ENCODE measurements at regions not wholly inside any gene's neighbourhood (a gene's known extent, or its start where the extent isn't known, plus 50 kb on each side); places are given as distances from the start of the nearest gene placed in this dataset.

DNA sequence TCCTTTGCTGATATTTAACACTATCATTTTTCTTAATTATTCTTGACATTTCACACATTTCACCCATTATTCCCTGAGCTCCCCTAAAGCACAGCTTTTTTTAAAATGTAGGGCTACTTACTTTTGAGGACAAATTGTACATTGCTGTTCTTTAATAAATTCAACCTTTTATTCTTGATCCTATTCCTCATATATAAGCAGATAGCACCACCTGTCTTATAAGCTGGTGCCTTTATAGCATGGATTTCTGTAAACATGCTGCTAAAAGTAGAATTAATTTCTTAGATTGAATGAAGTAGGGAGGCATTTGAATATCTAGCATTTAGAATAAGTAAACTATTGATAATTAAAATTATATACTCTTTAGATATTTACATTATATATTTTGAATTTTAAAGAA lies 603.4 kb upstream of the PCDH9 start:
- no peak for DNase-seq (ENCODE audit: extremely low spot score)
- ChIA-PET CTCF (no interaction called here), POLR2A (no interaction called here)
- TF ChIP-seq, protein P1, sequence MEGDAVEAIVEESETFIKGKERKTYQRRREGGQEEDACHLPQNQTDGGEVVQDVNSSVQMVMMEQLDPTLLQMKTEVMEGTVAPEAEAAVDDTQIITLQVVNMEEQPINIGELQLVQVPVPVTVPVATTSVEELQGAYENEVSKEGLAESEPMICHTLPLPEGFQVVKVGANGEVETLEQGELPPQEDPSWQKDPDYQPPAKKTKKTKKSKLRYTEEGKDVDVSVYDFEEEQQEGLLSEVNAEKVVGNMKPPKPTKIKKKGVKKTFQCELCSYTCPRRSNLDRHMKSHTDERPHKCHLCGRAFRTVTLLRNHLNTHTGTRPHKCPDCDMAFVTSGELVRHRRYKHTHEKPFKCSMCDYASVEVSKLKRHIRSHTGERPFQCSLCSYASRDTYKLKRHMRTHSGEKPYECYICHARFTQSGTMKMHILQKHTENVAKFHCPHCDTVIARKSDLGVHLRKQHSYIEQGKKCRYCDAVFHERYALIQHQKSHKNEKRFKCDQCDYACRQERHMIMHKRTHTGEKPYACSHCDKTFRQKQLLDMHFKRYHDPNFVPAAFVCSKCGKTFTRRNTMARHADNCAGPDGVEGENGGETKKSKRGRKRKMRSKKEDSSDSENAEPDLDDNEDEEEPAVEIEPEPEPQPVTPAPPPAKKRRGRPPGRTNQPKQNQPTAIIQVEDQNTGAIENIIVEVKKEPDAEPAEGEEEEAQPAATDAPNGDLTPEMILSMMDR (IDR thresholded peaks at IDR 0.05; ENCODE audit: control extremely low read depth, extremely low read depth, low read depth, missing control alignments), result no peak

DNA sequence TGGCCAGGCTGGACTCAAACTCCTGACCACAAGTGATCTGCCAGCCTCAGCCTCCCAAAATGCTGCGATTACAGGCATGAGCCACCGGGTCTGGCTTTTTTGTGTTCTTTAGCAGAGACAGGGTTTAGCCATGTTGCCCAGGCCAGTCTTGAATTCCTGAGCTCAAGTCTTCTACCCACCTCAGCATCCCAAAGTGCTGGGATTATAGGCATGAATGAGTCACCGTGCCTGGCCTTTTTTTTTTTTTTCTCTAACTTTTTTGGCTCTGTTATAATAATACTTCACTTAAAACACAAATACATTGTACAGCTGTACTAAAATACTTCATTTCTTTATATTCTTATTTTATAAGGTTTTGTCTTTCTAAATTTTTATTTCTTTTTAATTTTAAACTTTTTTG lies 599.5 kb upstream of the PCDH9 start:
- ChIA-PET POLR2A (no interaction called here), CTCF (no interaction called here)
- no peak for DNase-seq (ENCODE audit: extremely low spot score)
- TF ChIP-seq, protein P1 (IDR thresholded peaks at IDR 0.05; ENCODE audit: control extremely low read depth, extremely low read depth, low read depth, missing control alignments), result no peak

DNA sequence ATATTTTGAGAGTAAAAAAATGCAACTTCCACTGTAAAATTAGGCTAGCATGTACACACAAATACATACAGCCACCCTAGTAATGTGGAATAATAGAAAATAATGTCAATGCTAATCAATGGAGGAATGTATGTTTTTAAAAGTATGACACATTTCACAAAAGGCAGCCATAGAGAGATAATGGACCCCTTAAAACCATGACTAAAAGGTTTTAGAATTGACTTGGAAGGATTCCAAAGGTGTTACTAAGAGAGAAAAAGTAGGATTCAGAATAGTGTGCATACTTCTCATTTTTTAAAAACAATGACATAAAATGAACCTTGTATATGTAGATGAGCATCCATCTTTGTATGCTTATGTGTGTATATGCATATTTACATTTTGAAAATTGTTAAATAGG lies 597.9 kb upstream of the PCDH9 start:
- ChIA-PET POLR2A (no interaction called here), CTCF (no interaction called here)
- DNase-seq (ENCODE audit: extremely low spot score), result no peak

DNA sequence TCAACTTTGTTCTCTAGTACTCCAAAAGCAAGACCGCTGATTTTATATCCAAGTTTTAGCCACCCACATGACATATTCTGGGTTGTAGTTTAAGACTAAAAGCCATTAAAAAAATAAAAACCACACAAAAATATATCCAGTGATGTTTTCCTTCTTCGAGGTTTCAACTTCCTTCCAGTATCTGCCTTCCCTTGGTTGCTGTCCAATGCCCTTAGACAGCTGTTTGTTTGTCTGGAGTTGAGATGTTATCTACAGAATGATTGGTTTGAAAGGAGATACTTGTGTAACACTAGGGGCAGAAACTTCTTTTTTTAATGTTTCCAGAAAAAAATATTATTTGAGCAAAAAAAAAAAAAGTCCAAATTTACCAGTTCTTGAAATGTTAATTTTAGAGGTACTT lies 591.5 kb upstream of the PCDH9 start:
- ChIA-PET POLR2A (no interaction called here), CTCF (no interaction called here)
- TF ChIP-seq, protein P1 (IDR thresholded peaks at IDR 0.05; ENCODE audit: control extremely low read depth, extremely low read depth, low read depth, missing control alignments), result no peak
- no peak for DNase-seq (ENCODE audit: extremely low spot score)

More for the DNA sequence above, 597.9 kb upstream of the PCDH9 start:
- TF ChIP-seq, protein P1 (IDR thresholded peaks at IDR 0.05; ENCODE audit: control extremely low read depth, extremely low read depth, low read depth, missing control alignments), result no peak

DNA sequence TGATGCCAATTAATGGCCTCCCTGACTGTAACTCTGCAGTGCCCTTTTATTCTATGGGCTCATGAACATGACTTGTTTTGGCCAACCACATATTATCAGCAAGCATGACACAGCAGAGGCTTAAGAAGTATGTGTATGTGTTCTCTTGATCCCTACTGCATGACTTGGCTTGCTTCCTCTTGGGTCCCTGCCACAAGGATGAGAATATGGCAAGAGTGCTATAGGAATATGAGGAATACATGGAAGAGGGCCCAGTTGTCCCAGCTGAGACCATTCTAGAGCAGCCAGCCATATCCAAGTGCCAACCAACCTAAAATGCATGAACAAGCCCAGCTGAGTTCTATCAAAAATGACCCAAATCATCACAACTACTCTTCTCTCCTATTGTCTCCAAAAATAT lies 576.7 kb upstream of the PCDH9 start:
- TF ChIP-seq, protein P1 (IDR thresholded peaks at IDR 0.05; ENCODE audit: control extremely low read depth, extremely low read depth, low read depth, missing control alignments), result no peak
- DNase-seq (ENCODE audit: extremely low spot score), result no peak
- ChIA-PET POLR2A (no interaction called here), CTCF (interaction anchor here (1.0 kb wide), 1 partner anchor 9 kb away, joined by 4 read pairs; no protein-coding TSS in a partner anchor)

DNA sequence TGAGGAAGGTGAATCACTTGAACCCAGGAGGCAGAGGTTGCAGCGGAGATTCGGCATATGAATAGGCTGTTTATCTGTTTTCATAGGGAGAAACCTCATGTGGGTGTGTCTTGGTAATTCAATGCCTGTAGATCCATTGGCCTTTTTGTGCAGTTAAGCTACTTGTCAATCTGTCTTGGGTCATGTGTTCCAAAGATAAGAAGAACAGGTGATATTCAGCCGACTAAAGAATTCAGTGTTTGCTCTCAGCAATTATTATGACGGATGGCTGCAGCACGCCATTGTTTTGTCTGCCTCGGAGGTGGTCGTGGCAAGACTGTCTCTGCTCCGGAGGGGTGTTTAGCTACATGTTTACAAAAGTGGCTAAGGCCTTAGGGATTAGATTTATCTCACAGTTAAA lies 573.0 kb upstream of the PCDH9 start:
- TF ChIP-seq, protein P1 (IDR thresholded peaks at IDR 0.05; ENCODE audit: control extremely low read depth, extremely low read depth, low read depth, missing control alignments), result no peak
- ChIA-PET POLR2A (no interaction called here), CTCF (interaction anchor here (0.9 to 2.3 kb wide), 2 partner anchors 15 kb away, joined by 4 to 6 read pairs; no protein-coding TSS in a partner anchor)
- DNase-seq (ENCODE audit: extremely low spot score), result no peak

DNA sequence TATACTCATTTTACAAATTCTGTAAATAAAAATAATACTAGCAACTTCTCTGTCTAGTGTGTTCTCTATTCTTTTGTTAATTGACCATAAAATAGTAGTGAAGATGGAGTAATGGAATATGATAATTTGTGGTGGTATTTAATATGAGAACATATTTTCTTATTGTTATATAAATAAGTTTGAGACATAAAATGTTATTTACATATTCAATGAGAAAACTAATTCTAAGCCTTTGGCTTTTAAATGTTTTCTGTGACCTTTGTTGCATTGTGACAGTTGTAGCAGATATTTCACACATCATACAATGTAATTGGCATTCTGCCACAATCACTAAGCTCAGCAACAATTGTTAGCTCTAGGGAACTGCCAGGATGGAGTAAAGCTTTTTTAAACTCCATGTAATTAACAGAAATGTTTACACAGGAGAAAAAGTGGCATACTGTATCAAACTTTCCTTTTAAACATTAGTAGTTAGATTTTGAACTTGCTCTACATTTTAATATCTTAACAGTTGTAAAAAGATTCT lies 562.1 kb upstream of the PCDH9 start:
- TF ChIP-seq, protein P1 (IDR thresholded peaks at IDR 0.05; ENCODE audit: control extremely low read depth, extremely low read depth, low read depth, missing control alignments), result no peak
- no peak for DNase-seq (ENCODE audit: extremely low spot score)
- CTCF ChIA-PET, result no interaction called here
- POLR2A ChIA-PET, result no interaction called here

All from GM10248 (cell line).